ENCODE measurements at regions not wholly inside any gene's neighbourhood (a gene's known extent, or its start where the extent isn't known, plus 50 kb on each side); places are given as distances from the start of the nearest gene placed in this dataset.
A peak's percentile ranks its signal among the peaks of the same experiment; 100 is the strongest.
"Not testable (repeated sequence)": the region's sequence is repeated elsewhere in the genome, so short reads cannot be mapped to it uniquely, and the experiment has no call there.

GRCh38 chr14:106233191-106233590 is 706.8 kb downstream of the TMEM121 start:
- DNase-seq = not testable (repeated sequence)

DNA sequence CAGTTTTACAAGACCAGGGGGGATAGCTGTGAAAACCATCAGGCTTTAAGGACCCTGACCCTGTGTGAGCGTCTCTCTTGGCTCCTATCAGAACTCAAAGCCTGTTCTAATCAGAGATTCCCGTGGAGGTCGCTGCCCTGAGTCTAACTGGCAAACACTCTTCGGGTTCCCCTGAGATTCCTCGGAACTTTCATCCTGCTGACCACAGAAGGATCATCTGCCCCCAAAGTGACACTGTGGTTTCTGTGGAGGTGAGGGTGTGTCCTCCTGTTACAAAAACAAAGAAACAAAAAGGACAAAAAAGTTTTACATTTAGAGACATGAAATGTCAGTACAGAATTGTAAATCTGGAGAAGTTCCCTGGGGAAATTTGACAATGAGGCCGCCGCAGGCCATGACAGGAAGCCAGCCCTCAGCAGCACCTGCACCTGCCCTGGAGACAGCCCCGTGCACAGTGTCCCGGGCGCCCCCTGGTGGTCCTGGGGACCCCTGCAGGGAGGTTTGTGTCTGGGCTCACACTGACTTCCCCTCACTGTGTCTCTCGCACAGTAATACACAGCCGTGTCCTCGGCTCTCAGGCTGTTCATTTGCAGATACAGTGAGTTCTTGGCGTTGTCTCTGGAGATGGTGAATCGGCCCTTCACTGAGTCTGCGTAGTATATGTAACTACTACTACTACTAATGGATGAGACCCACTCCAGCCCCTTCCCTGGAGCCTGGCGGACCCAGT is 708.3 kb downstream of the TMEM121 start:
- DNase-seq = not testable (repeated sequence)

DNA sequence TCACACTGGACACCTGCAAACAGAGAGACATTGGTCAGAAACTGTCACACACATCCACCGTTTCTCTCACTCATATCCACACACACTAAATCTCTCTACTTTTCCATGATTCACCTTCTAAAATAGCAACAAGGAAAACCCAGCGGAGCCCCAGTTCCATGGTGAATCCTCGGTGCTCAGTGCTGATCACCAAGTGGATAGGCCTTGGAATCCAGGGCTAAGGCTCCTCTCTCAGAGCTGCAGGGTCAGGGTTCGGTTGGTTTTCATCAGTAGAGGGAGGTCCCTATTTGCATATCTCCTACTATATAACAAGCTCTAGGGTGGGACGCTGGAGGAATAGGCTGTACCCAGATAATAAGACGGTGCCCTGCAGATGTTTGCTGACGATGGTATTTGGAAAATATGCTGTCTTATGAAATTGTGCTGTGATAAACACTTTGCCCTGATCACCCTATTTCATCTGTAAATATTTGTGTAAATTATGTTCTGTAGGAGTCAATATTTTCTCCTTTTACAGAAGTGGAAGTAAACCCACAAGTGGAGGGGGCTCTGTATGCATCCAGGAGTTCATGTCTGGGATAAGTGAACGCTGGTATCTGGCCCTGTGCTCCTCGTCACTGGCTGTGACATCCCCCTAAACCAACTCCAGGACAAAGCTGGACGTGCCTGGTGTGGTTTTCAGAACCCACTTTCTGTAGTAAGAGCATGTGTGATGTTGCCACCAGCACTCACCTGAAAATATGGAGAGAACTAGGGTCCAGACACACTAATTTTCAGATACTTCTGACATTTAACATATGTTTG is 709.2 kb downstream of the TMEM121 start:
- no peak for DNase-seq

DNA sequence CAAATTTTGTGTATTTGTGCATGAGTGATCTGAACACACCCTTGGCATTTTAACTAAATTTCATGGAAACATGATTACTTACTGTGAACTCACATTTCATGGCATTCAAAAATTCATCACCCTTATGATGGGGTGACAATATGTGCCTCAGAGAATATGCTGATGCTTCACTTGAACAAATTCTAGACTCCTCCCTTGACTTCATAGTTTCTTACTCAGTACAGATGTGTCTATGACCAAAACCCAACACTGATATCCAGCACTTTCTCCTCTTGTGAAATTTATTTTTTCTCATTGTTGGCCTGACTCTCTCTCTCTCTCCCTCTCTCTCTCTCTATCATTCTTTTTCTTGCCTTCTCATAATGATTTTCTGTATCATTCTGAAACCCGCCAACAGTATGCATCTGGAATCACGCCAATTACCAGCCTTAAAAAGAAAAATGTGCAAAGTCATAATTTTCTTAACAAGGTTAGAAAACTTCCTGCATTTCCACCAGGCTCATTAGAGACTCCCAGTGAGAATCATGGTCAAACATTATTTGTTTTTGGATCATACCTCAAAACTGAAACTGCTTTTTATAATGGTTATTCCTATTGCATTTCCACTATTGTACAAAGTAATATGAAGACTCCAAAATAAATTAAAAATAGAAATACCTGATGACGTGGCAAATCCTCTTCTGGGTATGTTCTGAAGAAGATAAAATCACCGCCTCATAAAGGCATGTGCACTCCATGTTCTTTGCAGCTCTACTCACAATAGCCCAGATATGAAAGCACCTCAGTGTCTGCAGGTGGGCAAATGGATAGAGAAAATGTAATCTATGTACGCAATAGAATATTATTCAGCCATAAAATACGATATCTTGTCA is 722.2 kb downstream of the TMEM121 start:
- DNase-seq = no peak

- not testable (repeated sequence) for DNase-seq
Observed at GRCh38 chr14:106253995-106254394, 727.6 kb downstream of the TMEM121 start.

DNA sequence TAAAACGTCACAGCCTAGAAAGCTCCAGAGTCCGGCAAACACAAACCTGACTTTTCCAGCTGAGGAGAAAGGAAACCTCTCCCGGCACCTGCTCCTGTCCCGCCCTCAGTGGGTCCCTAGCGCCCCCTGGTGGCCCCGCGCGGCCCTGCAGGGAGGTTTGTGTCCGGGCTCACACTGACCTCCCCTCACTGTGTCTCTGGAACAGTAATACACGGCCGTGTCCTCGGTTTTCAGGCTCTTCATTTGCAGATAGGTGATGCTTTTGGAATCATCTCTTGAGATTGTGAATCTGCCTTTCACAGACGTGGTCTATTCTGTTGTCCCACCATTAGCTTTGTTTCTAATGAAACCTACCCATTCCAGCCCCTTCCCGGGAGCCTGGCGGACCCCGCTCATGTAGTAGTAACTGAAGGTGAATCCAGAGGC is 731.2 kb downstream of the TMEM121 start:
- DNase-seq = peak; percentile 84

DNA sequence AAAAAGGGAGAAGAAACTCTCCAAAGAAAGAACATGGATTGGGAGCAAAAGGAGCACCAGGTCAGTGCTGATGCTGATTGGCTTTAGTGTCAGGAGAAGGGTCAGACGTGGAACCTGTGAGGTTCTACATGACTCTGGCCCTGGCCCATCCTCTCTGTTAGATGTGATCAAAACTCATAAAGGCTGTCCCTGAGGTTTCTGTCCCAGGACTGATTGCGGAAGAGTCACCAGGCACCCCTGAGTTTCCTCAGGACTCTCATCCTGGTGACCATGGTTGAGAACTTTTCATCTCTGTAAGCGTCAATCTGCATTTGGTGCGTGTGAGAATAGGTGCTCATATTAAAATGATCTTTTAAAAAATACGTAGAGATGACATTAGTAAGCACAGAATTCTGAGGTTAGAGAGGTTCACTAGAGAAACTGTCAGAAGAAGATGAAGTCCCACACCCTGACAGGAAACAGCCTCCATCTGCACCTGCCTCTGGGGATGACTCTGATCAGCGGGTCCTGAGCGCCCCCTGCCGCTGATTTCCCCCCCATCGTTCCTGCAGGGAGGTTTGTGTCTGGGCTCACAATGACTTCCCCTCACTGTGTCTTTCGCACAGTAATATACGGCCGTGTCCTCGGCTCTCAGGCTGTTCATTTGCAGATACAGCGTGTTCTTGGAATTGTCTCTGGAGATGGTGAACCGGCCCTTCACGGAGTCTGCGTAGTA is 741.8 kb downstream of the TMEM121 start:
- DNase-seq = peak; percentile 60

GRCh38 chr14:106269029-106269428 is 742.6 kb downstream of the TMEM121 start:
- DNase-seq = no peak

GRCh38 chr14:106269451-106270204 is 743.2 kb downstream of the TMEM121 start:
- DNase-seq = no peak

GRCh38 chr14:106270476-106271121 is 744.2 kb downstream of the TMEM121 start:
- DNase-seq = not testable (repeated sequence)

DNA sequence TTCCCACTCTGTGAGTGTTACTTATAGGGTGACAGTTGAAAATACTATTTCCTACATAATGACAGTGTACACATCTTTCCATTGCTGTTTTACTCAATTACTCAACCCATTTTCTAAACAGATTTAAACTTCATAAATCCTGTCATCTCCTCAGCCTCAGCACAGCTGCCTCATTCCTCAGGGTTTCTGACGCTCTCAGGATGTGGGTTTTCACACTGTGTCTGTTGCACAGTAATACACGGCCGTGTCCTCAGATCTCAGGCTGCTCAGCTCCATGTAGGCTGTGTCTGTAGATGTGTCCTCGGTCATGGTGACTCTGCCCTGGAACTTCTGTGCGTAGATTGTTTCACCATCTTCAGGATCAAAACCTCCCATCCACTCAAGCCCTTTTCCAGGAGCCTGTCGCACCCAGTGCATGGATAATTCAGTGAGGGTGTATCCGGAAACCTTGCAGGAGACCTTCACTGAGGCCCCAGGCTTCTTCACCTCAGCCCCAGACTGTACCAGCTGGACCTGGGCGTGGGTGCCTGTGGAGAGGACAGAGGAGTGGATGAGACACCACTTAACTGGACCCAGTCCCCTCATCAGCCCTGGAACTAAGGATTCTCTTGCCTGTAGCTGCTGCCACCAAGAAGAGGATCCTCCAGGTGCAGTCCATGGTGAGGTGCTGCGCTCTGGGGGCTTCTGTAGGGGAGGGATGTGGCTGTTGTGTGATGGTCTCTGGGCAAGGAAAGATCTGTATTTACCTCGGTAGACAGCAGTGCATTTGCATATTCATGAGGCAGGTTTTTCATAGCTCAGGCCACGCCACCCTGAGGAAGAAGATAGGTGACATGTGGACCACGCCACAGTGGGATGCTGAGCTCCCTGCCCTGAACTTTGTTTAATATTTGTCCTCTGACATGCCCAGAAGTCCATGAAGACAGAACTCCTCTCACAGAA is 750.2 kb downstream of the TMEM121 start:
- no peak for DNase-seq

DNA sequence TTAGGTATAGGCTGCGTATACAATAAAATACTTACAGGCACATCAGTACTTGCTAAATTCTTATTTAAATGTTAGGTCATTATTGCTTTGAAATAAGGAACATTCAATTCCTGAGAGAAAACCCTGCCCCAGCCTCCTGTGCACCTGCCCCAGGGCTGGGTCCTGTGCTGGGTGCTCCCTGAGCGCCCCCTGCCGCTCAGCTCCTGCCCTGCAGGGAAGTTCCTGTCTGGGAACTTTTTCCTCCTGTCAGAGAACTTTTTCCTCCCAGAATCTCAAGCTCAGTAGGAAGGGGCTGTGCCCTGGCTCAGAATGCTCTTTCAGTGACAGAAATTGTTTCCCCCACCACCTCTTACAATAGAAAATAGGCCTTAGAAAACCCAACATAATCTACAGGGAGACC is 751.1 kb downstream of the TMEM121 start:
- DNase-seq = peak; percentile 8

GRCh38 chr14:106280876-106281275 is 754.5 kb downstream of the TMEM121 start:
- DNase-seq = no peak

GRCh38 chr14:106286697-106287290 is 760.4 kb downstream of the TMEM121 start:
- DNase-seq = no peak

GRCh38 chr14:106287506-106287905 is 761.1 kb downstream of the TMEM121 start:
- no peak for DNase-seq

- no peak for DNase-seq
Observed at GRCh38 chr14:106291626-106292025, 765.2 kb downstream of the TMEM121 start.

DNA sequence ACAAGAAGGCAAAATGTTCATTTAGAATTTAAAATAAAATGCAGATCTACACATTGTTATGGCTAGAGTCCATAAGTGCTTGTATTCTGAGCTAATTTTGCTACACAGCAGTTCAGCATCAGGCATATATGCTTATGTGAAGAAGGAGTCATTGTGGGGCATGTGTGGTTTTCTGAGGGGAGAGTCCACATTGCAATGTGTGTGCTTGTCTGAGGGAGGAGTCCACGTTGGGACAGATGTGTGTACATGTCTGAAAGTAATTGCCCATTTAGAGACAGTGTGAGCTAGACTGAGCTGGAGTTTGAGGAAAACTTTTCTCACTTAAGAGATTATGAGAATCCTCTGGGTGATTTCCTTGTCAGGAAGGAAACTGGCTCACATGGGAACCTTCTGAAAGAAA is 767.9 kb downstream of the TMEM121 start:
- no peak for DNase-seq

DNA sequence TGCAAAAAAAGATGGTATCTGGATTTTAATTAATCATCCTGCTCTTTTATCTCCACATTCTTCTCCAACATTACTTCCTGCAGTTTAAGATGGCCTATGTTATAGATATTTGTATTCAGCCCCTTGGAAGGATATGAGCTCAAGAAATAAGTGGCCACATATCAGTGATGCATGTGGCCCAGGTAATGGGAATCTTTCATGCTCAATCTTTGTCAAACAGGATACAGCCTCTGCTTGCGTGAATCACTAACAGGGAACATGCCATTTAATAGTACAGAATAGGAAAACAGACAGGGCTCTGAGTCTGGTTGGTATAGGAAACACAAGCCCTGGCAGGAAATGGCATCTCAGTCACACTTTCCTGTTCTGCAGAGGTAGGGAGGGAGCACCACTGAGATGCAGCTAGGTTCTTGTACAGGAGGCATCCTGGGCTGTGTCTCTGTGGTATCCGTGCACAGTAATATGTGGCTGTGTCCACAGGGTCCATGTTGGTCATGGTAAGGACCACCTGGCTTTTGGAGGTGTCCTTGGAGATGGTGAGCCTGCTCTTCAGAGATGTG is 774.6 kb downstream of the TMEM121 start:
- DNase-seq = not testable (repeated sequence)

DNA sequence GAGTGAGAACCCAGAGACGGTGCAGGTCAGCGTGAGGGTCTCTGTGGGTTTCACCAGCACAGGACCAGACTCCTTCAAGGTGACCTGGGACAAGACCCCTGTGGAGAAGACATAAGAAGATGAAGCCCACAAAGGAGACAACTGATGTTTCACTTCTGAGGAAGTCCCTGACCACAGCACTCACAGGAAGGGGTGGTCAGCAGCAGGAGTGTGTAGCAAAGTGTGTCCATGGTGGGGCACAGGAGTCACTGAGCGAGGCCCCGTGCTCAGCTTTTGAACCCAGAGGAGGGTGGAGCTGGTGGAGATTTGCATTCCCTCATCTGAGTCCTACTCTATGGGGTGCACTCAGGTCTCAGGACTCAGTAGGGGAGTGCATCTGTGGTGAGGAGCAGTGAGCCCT is 775.2 kb downstream of the TMEM121 start:
- not testable (repeated sequence) for DNase-seq

Data from effector CD8-positive, alpha-beta T cell (primary cell).